HG02588 (cell line): ENCODE measurements at regions not wholly inside any gene's neighbourhood (a gene's known extent, or its start where the extent isn't known, plus 50 kb on each side); places are given as distances from the start of the nearest gene placed in this dataset.

ENCODE experiments used
- ATAC-seq: cut with Tn5 transposase; IDR thresholded peaks from one replicate; pipeline ENCODE4 v1.9.1; 2021; ENCODE audit warnings: mild to moderate bottlenecking, moderate library complexity; ENCODE audit not compliant: unreplicated experiment

DNA sequence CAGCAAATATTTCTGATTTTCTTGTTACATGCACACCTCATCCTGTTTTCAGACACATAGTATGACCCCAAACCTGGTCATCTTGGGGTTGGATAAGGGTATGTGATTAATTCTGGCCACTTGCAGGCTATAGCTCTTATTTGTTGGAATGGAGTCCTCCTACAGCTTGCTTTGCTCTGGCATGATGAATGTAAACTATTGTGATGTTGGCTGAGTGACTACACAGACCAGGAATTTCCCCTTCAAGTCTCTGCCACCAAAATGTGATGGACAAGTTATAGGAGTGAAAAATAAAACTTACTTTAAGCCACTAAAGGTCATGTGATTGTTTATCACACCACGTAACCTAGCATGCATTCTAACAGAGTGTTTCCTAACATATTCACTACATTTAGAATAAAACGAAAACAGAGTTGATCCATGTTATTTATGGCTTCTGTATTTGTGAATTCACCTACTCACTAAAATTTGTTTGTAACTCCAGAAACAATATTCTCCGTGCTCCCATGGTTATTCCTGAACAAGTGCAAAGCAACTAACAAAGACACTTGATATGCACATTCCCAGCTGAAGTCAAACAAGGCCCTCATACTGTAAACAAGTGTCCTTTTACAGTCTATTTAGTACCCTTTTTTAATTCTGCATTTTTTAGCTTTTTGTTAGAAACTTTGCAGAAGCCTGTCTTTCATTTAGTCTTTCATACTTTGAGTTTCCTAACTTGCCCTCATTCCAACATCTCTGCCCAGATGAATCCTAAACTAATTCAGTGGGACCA lies 599.2 kb upstream of the PCDH15 start:
- no peak for ATAC-seq

GRCh38 chr10:55398497-55398882 lies 597.5 kb upstream of the PCDH15 start:
- no peak for ATAC-seq

GRCh38 chr10:55397777-55398496 lies 596.9 kb upstream of the PCDH15 start:
- no peak for ATAC-seq

- ATAC-seq: no peak
Measured at GRCh38 chr10:55378196-55378595, 577.2 kb upstream of the PCDH15 start.

DNA sequence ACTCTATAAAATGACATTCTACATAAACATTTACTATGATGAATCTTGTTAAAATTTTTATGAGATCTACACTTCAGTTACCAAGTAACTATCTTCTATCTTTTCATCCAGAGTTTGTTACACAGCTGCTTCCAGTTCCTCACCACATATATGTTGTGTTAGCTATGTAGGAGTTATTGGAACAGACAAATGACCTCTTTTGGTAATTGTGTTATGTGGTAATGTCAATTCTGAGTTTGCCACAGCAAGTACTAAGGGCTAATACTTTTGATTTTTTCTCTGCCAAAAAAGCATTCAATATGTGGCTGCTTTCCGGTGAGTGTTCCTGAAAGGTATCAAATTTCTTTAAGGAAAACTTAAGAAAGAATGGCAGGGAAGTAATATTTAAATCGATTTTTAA lies 573.9 kb upstream of the PCDH15 start:
- no peak for ATAC-seq

DNA sequence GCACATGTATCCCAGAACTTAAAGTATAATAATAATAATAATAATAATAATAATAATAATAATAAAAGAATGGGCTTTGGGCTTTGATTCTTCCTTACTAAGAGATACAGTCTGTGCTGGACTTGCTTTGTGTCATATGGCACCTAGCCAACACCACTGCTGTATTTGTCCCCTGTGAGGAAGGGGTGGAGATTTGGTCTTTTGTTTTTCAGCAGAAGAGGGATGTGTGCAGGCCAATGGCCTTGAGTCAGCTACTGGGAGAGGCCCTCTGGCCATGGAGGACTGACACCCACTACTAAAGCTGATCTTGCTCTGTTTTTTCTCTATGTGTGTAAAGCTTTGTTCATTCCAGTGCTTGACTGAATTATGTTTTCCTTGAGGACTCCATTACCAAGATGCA lies 573.0 kb upstream of the PCDH15 start:
- no peak for ATAC-seq

GRCh38 chr10:55369670-55370420 lies 568.8 kb upstream of the PCDH15 start:
- ATAC-seq: no peak

DNA sequence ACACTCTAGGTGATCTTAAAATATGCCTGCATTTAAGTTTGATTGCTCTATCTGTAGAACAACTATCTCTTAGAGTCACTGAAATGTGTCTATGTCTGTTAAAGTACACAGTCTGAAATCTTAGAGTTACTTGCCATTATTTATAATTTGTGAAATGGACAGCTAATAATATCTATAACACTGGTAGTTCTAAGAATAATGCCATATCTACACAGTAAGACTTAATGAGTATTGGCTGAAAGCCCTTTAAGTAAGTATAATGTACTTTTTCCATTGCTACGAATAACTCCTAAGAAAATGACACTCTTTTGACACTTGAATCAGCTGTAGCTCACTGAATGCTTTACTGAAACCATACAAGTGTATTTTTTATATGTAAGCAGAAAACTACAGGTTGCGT lies 567.4 kb upstream of the PCDH15 start:
- ATAC-seq: no peak

DNA sequence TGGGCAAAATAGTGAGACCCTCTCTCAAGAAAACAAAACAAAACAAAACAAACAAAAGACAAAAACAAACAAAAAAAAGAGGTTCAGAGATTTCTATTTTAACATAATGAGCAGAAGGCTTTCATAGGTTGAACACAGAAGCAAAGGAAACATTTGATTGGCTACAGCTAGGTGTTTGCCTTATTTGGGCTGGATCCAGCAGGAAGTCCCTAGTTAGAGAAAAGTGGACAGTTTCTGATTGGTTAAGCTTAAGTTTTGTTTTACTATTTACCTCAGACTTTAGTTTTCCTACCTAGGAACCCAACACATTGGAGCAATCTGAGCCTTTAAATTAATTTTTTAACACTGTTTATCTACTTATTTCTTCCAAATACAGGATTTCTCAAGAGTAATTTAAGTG lies 566.5 kb upstream of the PCDH15 start:
- ATAC-seq: no peak

GRCh38 chr10:55358539-55358938 lies 557.5 kb upstream of the PCDH15 start:
- ATAC-seq: no peak

DNA sequence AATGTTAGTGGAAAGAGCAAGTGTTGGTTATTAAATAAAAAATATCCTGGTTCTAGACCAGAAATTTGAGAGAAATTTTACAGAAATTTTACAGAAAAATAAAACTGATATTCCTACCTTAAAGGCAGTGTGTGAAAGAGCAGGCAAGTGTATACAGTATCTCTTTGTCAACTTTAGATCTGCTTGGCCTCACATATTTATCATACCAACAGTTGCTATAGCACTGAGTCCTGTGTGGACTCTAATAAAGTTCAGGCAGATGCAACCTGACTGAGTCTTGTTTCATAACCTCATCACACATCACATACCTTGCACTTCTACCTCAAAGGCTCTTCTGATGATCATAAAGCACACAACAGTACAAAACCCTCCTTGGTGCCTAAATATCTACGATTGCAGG lies 552.4 kb upstream of the PCDH15 start:
- ATAC-seq: no peak

GRCh38 chr10:55351431-55351830 lies 550.4 kb upstream of the PCDH15 start:
- ATAC-seq: no peak

DNA sequence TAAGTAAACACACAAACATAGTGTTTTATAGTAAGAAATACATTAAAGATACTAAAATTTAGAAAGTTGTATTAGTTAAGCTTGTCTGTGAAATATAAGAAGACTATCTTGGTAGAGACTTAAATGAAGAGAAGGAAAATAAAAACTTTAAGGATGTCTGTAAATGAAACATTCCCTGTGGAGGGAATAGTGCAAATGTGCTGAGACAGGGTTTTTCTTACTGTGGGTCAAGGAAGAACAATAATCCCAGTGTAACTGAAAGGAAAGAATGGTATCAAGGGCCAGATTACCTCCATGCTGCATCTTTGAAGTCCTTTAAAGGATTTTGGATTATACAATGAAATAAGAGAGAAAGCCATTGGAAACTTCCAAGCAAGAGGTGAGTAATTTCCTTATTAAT lies 547.5 kb upstream of the PCDH15 start:
- no peak for ATAC-seq

DNA sequence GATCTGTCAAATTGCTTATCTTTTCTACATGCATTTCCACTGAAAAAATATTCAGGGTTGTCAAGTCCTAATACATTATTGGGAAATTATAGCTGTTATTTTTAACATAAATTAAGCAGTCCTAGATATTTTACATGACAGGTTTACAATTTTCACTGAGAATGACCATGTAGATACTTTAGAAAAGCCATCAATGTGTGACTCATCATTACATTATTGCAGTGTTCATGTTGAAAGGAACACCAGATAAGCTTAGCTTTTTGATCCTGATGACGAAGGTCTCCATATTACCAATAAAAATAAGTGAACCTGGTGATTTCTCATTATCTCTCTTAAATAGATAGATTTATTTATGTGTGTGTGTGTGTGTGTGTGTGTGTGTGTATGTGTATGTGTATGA lies 529.5 kb upstream of the PCDH15 start:
- no peak for ATAC-seq

DNA sequence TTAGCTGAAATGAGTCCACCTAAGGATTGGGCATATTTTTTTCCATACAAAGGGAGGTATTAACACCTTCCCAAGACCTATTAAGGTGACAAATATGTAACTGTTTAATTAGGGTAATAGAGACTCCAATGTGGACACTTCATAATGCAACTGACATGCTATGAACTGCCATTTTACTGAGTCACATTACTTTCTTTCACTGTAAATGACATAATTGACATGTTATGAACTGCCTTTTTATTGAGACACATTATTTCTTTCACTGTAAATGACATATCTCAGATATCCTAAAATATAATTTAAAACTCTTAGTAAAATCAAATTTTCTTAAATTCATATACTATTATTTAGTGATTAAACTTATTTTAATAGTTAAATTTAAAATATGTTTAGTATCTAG lies 528.8 kb upstream of the PCDH15 start:
- no peak for ATAC-seq

- ATAC-seq: no peak
Measured at GRCh38 chr10:55320187-55320700, 519.2 kb upstream of the PCDH15 start.

DNA sequence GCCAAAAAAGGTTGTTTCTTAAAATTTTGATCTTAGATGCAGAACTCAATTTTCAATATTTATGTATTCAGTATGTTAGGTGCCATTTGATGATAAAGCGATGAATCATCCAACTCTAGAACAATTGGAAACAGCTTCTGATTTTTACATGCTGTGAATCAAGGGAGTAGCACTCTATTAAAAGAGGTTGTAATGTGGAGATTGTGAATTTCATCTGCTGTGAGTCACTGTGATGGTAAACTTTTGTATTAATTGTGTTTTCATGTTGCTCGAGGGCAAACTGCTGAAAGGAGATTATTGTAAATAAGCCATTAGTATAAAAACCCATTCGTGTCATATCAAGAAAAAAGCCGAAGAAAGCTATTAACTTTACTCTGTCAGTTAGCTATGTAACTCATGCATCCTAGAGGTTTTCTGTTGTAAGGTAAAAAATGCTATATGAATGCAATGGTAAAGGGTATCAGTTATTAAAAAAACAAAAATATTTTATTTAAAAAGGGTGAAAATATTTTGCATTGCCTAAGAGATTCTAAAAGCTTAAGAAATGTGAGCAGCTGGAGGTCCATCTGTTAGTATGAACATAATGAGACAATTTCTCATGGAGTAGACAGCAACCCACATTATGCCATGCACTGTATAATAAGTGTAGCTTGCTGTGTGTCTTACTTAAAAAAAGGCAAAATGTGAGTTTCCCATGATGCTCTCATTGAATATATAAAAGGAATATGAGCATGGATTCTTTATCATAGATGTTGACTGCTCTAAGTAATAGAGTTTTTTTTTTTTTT lies 511.0 kb upstream of the PCDH15 start:
- ATAC-seq: no peak

GRCh38 chr10:55310143-55310542 lies 509.1 kb upstream of the PCDH15 start:
- no peak for ATAC-seq

DNA sequence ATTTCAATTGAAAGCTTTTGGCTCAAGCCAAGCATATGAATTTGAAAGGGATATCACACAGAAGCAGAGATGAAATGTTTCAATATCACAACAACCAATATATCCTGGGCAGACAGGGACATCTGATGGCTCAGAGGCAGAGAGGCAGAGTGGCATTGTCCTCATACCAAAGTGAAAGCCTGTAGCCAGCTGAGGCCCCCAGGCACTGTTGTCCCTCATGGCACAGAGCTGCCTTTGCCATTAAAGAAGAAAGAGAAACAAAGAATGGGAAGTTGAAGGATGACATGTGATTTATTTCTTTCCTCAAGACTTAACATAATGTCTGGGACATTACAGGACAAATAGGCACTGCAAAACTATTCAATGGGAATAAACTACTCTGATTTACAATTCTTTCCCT lies 504.3 kb upstream of the PCDH15 start:
- ATAC-seq: no peak

DNA sequence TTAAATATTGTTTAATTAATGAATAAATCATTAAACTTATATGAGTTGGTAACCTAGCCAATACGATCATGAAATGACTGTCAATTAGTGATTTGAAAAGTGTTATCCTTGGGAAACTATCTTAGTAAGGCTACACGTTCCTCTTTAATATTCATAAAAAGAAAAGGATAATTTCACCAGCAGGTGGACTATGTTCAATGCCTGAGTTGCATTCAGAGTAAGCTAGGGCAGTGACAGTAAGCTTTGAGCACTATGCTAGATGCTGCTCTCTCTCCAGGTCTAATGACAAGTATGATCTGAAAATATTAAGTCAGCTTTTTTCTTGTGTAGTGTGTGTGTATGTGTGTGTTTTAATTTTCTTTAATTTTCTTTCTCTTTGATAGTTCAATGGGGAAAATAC lies 486.3 kb upstream of the PCDH15 start:
- ATAC-seq: no peak

DNA sequence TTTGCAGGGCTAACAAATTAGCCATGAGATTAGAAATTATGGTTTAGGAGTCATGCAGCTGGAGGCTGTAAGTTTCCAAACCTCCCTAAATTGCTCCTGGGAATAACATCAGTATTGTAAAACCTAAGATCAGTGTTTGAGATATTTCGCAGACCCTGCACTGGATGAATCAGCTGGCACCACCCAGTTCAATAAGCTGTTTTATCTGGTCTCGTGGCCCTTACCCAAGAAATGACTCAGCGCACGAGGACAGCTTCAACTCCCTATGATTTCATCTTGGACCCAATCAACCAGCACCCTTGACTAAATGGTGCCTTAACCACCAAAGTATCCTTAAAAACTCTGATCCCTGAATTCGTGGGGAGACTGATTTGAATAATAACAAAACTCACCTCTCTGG lies 482.0 kb upstream of the PCDH15 start:
- ATAC-seq: no peak
